Testis (tissue), 2 donors: ENCODE measurements at regions not wholly inside any gene's neighbourhood (a gene's known extent, or its start where the extent isn't known, plus 50 kb on each side); places are given as distances from the start of the nearest gene placed in this dataset.
"Not testable (repeated sequence)": the region's sequence is repeated elsewhere in the genome, so short reads cannot be mapped to it uniquely, and the experiment has no call there.

Source experiments
- DNase-seq: peaks from one replicate; pipeline ENCODE4 v3.0.0-alpha.2; 2019
- H3K27ac ChIP-seq, 2 donors: fragments of 200-600 bp; sonication (generic); one replicate each; pipeline ENCODE4 v1.5.1; 2019
- H3K27me3 ChIP-seq: fragments of 200-600 bp; sonication (generic); one replicate; pipeline ENCODE4 v1.5.1; 2019
- H3K36me3 ChIP-seq: fragments of 200-600 bp; sonication (generic); one replicate; pipeline ENCODE4 v1.5.1; 2017; ENCODE audit warnings: low read depth; ENCODE audit errors: missing control alignments
- H3K4me1 ChIP-seq: fragments of 200-600 bp; sonication (generic); one replicate; pipeline ENCODE4 v1.5.1; 2019
- H3K4me3 ChIP-seq, 2 donors: fragments of 200-600 bp; sonication (generic); one replicate each; pipeline ENCODE4 v1.5.1; 2017 to 2019
- H3K9me3 ChIP-seq: fragments of 200-600 bp; sonication (generic); one replicate; pipeline ENCODE4 v1.5.1; 2017
- CTCF ChIP-seq, 3 experiments: fragments of 450-650 bp in 2 of 3; fragments of 200-600 bp in 1 of 3; sonication (generic) in 1 of 3; IDR thresholded peaks; one replicate each; pipeline ENCODE4 v1.5.1; 2016 to 2019; ENCODE audit warnings: antibody characterized with exemption in 3 of 3, mild to moderate bottlenecking in 2 of 3, moderate library complexity in 1 of 3
- POLR2A ChIP-seq: fragments of 450-650 bp; IDR thresholded peaks from one replicate; pipeline ENCODE4 v1.6.1; 2017; ENCODE audit warnings: antibody characterized with exemption, mild to moderate bottlenecking, moderate library complexity
- WGBS, 2 donors: methylation state at CpG; one replicate each; pipeline ENCODE4 v1.1.5; 2018; 5-methylcytosine and 5-hydroxymethylcytosine counted together
- intact Hi-C: fragments of 100-400 bp; cut with DNase I; formaldehyde crosslinking; loops from one replicate; pipeline ENCODE4 v1.15.1; 2023; ENCODE audit warnings: low total_unique reads

DNA sequence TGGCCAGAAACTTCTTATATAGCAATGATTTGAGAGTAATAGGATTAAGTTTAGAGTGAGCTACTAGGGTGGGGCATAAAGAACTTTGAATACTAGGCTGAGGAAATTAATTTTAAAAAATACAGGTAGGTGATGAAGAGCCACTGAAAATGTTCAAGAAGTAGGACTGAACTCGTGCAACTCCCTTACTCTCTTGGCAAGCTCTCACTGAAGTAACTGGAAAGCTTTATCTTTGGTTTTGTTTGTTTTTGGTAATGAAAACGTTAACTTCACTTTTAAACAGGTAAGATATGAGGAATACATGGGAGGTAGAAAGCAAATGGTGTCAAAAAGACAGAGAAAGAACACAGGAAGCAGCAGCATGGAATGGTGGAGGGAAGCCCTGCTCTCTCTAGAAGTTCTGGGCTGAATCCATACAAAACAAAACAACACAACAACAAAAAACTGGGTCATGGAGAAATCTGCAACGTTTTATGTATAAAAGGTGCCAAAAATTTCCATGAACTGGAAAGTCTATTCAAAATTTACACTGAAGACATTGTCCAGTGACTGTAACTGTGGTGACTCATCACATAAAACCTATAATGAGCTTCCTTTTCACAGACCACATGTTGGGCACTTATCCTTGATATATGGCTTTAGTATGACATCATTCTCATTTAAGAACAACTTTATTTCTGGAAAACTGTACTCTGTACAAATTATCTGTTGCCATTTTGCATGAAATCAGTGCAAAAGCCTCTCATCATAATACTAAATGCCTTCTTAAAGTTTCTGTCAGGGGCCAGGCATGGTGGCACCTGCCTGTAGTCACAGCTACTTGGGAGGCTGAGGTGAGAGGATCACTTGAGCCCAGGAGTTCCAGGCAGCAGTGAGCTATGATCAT is 91.2 kb upstream of the CHD1 start:
- WGBS, 2 donors: 25 to 35% methylated on average over 3 of the region's 3 CpGs
- TF ChIP-seq CTCF (IDR thresholded peaks at IDR 0.05): no peak
- TF ChIP-seq POLR2A: no peak
- Histone ChIP-seq H3K4me1 (no peaks in the 10 kb centered on the region), H3K9me3 (no peaks in the 10 kb centered on the region), H3K36me3 (no peaks in the 10 kb centered on the region), H3K4me3 (no peak overlapping the region), H3K27me3 (no peaks in the 10 kb centered on the region), H3K27ac (no peak overlapping the region)
- intact Hi-C loops: no loop called here
- no peak for DNase-seq

GRCh38 chr5:99019254-99019653 is 90.4 kb upstream of the CHD1 start:
- 65 to 67% methylated on average over 6 of the region's 6 CpGs for WGBS, 2 donors
- Histone ChIP-seq H3K36me3 (no peaks in the 10 kb centered on the region), H3K9me3 (no peaks in the 10 kb centered on the region), H3K27ac (no peak overlapping the region), H3K4me3 (no peak overlapping the region), H3K4me1 (no peaks in the 10 kb centered on the region), H3K27me3 (no peaks in the 10 kb centered on the region)
- intact Hi-C loops: no loop called here
- peak; percentile 21 for DNase-seq
- TF ChIP-seq CTCF (IDR thresholded peaks at IDR 0.05) (no peak), POLR2A (no peak)

DNA sequence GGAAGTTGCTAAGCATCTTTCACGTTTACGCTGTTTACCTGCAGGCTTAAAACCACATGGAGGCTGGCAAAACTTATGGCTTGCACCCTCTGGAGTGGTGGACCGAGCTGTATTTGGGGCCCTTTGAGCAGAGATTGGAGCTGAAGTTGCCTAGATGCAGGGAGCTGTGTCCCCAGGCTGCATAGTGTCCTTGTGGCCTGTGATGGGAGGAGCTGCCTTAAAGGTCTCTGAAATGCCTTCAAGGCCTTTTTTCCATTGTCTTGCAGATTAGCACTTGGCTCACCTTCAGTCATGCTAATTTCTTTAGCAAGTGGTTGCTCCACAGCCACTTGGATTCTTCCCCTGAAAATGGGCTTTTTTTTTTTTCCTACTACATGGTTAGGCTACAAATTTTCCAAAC is 81.5 kb upstream of the CHD1 start:
- WGBS, 2 donors: 70% methylated on average over 3 of the region's 3 CpGs; no CpG with 5 or more reads in 1 of the 2 donors
- intact Hi-C loops: no loop called here

DNA sequence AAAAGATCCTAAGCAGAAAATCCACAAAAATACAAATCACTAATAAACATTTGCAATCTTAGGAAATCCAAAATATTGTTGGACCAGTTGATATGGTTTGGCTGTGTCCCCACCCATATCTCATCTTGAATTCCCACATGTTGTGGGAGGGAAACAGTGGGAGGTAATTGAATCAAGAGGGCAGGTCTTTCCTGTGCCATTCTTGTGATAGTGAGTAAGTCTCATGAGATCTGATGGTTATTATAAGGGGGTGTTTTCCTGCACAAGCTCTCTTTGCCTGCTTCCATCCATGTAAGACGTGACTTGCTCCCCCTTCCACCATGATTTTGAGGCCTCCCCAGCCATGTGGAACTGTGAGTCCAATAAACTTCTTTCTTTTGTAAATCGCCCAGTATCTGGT is 79.2 kb upstream of the CHD1 start:
- intact Hi-C loops, DNase-seq, H3K9me3 ChIP-seq, H3K4me3 ChIP-seq, H3K36me3 ChIP-seq, H3K4me1 ChIP-seq, H3K27me3 ChIP-seq, H3K27ac ChIP-seq: not testable (repeated sequence)
- 88 to 89% methylated on average over 2 of the region's 2 CpGs for WGBS, 2 donors

More for the DNA sequence above, 81.5 kb upstream of the CHD1 start:
- Histone ChIP-seq H3K4me3 (no peak overlapping the region), H3K36me3 (no peaks in the 10 kb centered on the region), H3K4me1 (no peaks in the 10 kb centered on the region), H3K9me3 (no peaks in the 10 kb centered on the region), H3K27ac (no peak overlapping the region), H3K27me3 (no peaks in the 10 kb centered on the region)
- TF ChIP-seq CTCF (IDR thresholded peaks at IDR 0.05): no peak
- no peak for TF ChIP-seq POLR2A
- no peak for DNase-seq

DNA sequence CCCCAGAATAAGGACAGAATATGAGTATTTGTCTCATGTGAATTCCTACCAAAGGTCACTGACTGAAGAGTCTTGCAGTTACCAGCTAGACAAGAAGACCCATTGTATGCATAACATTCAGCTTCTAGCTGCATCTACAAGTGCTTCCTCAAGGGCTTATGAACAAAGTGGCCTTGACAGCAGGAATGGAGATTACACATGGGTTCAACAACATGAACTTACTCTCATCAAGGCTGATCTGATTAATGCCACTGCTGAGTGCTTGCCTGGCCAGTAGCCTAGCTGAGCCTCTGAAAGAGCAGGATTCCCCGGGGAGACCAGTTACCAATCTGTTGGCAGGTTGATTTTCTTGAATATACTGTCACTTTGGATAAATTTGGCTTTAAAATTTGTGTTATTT is 76.7 kb upstream of the CHD1 start:
- no peaks in the 10 kb centered on the region for H3K36me3 ChIP-seq
- intact Hi-C loops: no loop called here
- H3K9me3 ChIP-seq: no peaks in the 10 kb centered on the region
- H3K4me1 ChIP-seq: no peaks in the 10 kb centered on the region
- no peak for TF ChIP-seq CTCF (IDR thresholded peaks at IDR 0.05)
- H3K27ac ChIP-seq: no peak overlapping the region
- DNase-seq: no peak
- 79 to 100% methylated on average over 1 of the region's 1 CpG for WGBS, 2 donors
- no peaks in the 10 kb centered on the region for H3K27me3 ChIP-seq
- no peak overlapping the region for H3K4me3 ChIP-seq
